ENCODE measurements at regions not wholly inside any gene's neighbourhood (a gene's known extent, or its start where the extent isn't known, plus 50 kb on each side); places are given as distances from the start of the nearest gene placed in this dataset.

DNA sequence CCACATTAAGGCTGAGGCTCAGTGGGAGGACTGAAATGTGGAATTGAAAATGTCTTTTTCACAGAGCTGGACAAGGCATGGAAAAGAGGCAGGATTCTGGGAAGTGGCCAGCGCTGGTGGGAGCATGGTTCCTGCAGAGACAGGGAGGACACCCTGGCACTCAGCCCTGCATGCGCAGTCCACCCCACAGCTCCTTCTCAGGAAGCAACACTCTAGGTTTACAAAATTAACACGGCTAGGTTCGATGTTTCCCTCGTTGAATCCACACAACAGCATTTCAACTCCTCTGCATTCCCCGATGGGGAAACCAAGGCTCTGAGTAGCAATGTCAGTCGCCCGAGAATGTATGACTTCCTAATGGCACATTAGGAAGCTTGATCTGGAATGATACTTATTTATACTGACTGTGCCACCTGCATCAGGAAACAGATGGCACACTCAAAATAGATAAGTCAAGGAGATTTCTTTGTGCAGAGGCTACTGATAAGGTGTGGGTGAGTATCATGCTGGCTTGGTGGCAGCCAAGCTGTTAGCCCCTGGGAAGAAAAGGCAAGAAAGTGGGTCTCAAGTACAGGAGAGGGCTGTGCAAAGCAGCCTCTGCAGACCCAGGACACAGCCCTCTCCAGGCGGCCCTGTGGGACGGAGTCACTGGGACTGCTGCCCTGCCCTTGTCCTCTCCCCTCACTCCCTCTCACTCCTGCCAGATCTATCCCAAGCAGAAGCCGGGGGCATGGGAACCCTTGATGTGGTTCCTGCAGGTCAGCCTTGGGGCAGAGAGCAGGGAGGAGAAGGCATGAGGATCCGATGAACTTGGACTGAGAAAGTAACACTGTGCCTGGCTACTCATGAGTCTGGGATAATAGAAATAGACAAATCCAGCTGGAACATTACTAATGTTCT, 158.4 kb upstream of the FHL2 start:
- TF ChIP-seq FOXA1 (IDR thresholded peaks at IDR 0.05) (no peak), GABPA (IDR thresholded peaks at IDR 0.05 in 1 of 2, conservative IDR thresholded peaks at IDR 0.05 in 1 of 2) (no peak), TAF1 (conservative IDR thresholded peaks at IDR 0.05) (no peak), JUND (IDR thresholded peaks at IDR 0.05) (no peak), HNF4G (IDR thresholded peaks at IDR 0.05) (no peak), EGR1 (IDR thresholded peaks at IDR 0.05; ENCODE audit: low read depth in 2 of 2) (no peak), RAD21 (IDR thresholded peaks at IDR 0.05) (no peak)
- TF ChIP-seq, protein P1, sequence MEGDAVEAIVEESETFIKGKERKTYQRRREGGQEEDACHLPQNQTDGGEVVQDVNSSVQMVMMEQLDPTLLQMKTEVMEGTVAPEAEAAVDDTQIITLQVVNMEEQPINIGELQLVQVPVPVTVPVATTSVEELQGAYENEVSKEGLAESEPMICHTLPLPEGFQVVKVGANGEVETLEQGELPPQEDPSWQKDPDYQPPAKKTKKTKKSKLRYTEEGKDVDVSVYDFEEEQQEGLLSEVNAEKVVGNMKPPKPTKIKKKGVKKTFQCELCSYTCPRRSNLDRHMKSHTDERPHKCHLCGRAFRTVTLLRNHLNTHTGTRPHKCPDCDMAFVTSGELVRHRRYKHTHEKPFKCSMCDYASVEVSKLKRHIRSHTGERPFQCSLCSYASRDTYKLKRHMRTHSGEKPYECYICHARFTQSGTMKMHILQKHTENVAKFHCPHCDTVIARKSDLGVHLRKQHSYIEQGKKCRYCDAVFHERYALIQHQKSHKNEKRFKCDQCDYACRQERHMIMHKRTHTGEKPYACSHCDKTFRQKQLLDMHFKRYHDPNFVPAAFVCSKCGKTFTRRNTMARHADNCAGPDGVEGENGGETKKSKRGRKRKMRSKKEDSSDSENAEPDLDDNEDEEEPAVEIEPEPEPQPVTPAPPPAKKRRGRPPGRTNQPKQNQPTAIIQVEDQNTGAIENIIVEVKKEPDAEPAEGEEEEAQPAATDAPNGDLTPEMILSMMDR (IDR thresholded peaks at IDR 0.05; ENCODE audit: low read depth, low read length, missing input control) = no peak
- TF ChIP-seq, protein P2, sequence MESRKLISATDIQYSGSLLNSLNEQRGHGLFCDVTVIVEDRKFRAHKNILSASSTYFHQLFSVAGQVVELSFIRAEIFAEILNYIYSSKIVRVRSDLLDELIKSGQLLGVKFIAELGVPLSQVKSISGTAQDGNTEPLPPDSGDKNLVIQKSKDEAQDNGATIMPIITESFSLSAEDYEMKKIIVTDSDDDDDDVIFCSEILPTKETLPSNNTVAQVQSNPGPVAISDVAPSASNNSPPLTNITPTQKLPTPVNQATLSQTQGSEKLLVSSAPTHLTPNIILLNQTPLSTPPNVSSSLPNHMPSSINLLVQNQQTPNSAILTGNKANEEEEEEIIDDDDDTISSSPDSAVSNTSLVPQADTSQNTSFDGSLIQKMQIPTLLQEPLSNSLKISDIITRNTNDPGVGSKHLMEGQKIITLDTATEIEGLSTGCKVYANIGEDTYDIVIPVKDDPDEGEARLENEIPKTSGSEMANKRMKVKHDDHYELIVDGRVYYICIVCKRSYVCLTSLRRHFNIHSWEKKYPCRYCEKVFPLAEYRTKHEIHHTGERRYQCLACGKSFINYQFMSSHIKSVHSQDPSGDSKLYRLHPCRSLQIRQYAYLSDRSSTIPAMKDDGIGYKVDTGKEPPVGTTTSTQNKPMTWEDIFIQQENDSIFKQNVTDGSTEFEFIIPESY (IDR thresholded peaks at IDR 0.05) = no peak
- TF ChIP-seq, protein P3, sequence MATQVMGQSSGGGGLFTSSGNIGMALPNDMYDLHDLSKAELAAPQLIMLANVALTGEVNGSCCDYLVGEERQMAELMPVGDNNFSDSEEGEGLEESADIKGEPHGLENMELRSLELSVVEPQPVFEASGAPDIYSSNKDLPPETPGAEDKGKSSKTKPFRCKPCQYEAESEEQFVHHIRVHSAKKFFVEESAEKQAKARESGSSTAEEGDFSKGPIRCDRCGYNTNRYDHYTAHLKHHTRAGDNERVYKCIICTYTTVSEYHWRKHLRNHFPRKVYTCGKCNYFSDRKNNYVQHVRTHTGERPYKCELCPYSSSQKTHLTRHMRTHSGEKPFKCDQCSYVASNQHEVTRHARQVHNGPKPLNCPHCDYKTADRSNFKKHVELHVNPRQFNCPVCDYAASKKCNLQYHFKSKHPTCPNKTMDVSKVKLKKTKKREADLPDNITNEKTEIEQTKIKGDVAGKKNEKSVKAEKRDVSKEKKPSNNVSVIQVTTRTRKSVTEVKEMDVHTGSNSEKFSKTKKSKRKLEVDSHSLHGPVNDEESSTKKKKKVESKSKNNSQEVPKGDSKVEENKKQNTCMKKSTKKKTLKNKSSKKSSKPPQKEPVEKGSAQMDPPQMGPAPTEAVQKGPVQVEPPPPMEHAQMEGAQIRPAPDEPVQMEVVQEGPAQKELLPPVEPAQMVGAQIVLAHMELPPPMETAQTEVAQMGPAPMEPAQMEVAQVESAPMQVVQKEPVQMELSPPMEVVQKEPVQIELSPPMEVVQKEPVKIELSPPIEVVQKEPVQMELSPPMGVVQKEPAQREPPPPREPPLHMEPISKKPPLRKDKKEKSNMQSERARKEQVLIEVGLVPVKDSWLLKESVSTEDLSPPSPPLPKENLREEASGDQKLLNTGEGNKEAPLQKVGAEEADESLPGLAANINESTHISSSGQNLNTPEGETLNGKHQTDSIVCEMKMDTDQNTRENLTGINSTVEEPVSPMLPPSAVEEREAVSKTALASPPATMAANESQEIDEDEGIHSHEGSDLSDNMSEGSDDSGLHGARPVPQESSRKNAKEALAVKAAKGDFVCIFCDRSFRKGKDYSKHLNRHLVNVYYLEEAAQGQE (IDR thresholded peaks at IDR 0.05) = no peak
- TF ChIP-seq, protein P4, sequence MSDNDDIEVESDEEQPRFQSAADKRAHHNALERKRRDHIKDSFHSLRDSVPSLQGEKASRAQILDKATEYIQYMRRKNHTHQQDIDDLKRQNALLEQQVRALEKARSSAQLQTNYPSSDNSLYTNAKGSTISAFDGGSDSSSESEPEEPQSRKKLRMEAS (IDR thresholded peaks at IDR 0.05) = no peak

All from liver (tissue), 3 donors.